ACC112 (cell line): ENCODE measurements at regions not wholly inside any gene's neighbourhood (a gene's known extent, or its start where the extent isn't known, plus 50 kb on each side); places are given as distances from the start of the nearest gene placed in this dataset.
"Not testable (repeated sequence)": the region's sequence is repeated elsewhere in the genome, so short reads cannot be mapped to it uniquely, and the experiment has no call there.

Experiments used
- H2AFZ ChIP-seq: fragments of 200-600 bp; sonication (generic); one replicate; pipeline ENCODE4 v1.6.0; 2017; ENCODE audit warnings: antibody characterized with exemption, low read length; ENCODE audit not compliant: unreplicated experiment
- H3K27ac ChIP-seq: fragments of 200-600 bp; sonication (generic); 2 replicates; pipeline ENCODE4 v1.5.1; 2014; ENCODE audit warnings: low read depth, mild to moderate bottlenecking, antibody characterized with exemption, low read length, moderate library complexity
- H3K27me3 ChIP-seq: fragments of 200-600 bp; sonication (generic); 2 replicates; pipeline ENCODE4 v1.6.1; 2014; ENCODE audit warnings: mild to moderate bottlenecking, antibody characterized with exemption, low read length, moderate library complexity, mixed read lengths; ENCODE audit not compliant: insufficient read depth
- H3K36me3 ChIP-seq: fragments of 200-600 bp; sonication (generic); 2 replicates; pipeline ENCODE4 v1.6.1; 2016; ENCODE audit warnings: mild to moderate bottlenecking, antibody characterized with exemption, low read length, moderate library complexity, mixed read lengths; ENCODE audit not compliant: insufficient read depth
- H3K4me1 ChIP-seq: fragments of 200-600 bp; sonication (generic); one replicate; pipeline ENCODE4 v1.6.1; 2016; ENCODE audit warnings: low read length, mixed read lengths; ENCODE audit not compliant: insufficient read depth, unreplicated experiment, control insufficient read depth
- H3K4me3 ChIP-seq: fragments of 200-600 bp; sonication (generic); 2 replicates; pipeline ENCODE4 v1.5.1; 2014; ENCODE audit warnings: mild to moderate bottlenecking, low read depth, low read length
- H3K79me2 ChIP-seq: fragments of 200-600 bp; sonication (generic); one replicate; pipeline ENCODE4 v1.6.0; 2016; ENCODE audit warnings: low read length; ENCODE audit not compliant: control insufficient read depth, unreplicated experiment, insufficient read depth

- Histone ChIP-seq H3K4me3 (no peak overlapping the region), H3K79me2 (no peaks in the 10 kb centered on the region), H3K27me3 (no peaks in the 10 kb centered on the region), H2AFZ (no peak overlapping the region), H3K4me1 (no peaks in the 10 kb centered on the region), H3K36me3 (no peaks in the 10 kb centered on the region), H3K27ac (no peak overlapping the region)
Measured at GRCh38 chr11:134591338-134591737, 179.3 kb upstream of the B3GAT1 start.

GRCh38 chr11:134589129-134589528 lies 177.1 kb upstream of the B3GAT1 start:
- no peak overlapping the region for H3K4me3 ChIP-seq
- H3K4me1 ChIP-seq = no peaks in the 10 kb centered on the region
- H3K79me2 ChIP-seq = no peaks in the 10 kb centered on the region
- no peak overlapping the region for H3K27ac ChIP-seq
- no peak overlapping the region for H2AFZ ChIP-seq
- no peaks in the 10 kb centered on the region for H3K27me3 ChIP-seq
- H3K36me3 ChIP-seq = no peaks in the 10 kb centered on the region

DNA sequence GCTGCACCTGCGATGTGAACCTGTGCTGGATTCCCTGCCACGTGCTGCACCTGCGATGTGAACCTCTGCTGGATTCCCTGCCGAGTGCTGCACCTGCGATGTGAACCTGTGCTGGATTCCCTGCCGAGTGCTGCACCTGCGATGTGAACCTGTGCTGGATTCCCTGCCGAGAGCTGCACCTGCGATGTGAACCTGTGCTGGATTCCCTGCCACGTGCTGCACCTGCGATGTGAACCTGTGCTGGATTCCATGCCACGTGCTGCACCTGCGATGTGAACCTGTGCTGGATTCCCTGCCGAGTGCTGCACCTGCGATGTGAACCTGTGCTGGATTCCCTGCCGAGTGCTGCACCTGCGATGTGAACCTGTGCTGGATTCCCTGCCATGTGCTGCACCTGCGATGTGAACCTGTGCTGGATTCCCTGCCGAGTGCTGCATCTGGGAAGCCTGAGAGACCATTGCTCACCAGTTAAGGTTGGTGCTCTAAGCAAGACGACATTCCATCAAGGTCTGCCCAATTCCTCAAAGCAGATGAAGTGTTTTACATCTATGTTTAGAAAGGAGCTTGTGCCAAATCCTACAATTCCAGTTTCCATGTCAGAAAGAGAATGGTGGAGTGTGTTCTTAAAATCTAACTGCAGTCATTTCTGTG lies 176.5 kb upstream of the B3GAT1 start:
- H2AFZ ChIP-seq, H3K4me1 ChIP-seq, H3K79me2 ChIP-seq, H3K4me3 ChIP-seq, H3K27ac ChIP-seq, H3K36me3 ChIP-seq, H3K27me3 ChIP-seq: not testable (repeated sequence)

GRCh38 chr11:134587345-134587744 lies 175.3 kb upstream of the B3GAT1 start:
- H3K79me2 ChIP-seq = no peaks in the 10 kb centered on the region
- no peaks in the 10 kb centered on the region for H3K36me3 ChIP-seq
- no peak overlapping the region for H2AFZ ChIP-seq
- H3K4me1 ChIP-seq = no peaks in the 10 kb centered on the region
- H3K4me3 ChIP-seq = no peak overlapping the region
- H3K27me3 ChIP-seq = no peaks in the 10 kb centered on the region
- no peak overlapping the region for H3K27ac ChIP-seq

- no peaks in the 10 kb centered on the region for H3K4me1 ChIP-seq
Measured at GRCh38 chr11:134586726-134587125, 174.7 kb upstream of the B3GAT1 start.

DNA sequence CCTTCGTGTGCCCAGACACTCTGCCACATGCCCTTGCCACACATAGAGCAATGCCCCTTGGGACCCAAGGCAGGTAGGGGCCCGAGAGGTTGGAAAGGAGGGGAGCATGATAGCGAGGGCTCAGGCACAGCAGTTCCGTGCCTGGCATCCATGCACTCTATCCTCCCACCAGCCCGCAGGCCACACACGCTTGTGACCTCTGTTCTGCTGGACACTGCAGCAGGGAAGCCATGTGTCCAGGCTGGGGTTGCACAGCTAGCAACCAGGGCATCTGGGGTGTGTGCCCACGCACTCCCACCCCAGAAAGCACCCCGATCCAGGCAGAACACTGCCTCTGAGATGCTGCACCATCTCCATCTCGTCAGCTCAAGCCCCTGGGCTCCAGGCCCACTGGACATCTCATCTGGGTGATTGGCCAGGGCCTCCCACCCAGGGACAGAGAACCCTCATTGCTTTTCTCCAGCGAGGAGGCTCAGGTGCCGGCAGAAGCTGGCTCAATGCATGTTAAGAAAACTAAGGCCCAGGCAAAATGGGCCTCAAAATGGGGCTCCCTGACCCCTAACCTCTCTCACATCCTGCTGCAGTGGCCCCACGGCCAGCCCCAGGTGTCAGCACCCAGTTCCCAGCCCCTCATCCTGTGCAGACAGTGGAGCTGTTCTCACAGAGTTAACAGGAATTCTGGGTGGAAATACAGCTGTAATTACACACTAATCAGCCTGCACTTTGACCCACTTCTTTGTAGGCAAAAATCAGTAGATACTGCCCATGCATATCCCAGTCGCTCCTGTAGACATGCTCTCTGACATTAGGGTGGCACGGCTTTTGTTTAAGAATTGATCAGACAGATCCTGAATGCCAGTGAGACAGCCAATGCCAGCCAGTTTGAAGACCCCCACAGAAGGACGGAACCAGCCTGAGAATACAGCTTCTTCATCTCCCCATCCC lies 173.9 kb upstream of the B3GAT1 start:
- no peak overlapping the region for H3K27ac ChIP-seq
- H3K79me2 ChIP-seq = no peaks in the 10 kb centered on the region
- no peak overlapping the region for H3K4me3 ChIP-seq
- no peak overlapping the region for H2AFZ ChIP-seq
- H3K27me3 ChIP-seq = no peaks in the 10 kb centered on the region
- no peaks in the 10 kb centered on the region for H3K36me3 ChIP-seq
- no peaks in the 10 kb centered on the region for H3K4me1 ChIP-seq

More at GRCh38 chr11:134586726-134587125, 174.7 kb upstream of the B3GAT1 start:
- Histone ChIP-seq H3K79me2 (no peaks in the 10 kb centered on the region), H3K27ac (no peak overlapping the region), H3K4me3 (no peak overlapping the region), H3K27me3 (no peaks in the 10 kb centered on the region), H2AFZ (no peak overlapping the region), H3K36me3 (no peaks in the 10 kb centered on the region)

GRCh38 chr11:134584706-134585445 lies 172.8 kb upstream of the B3GAT1 start:
- Histone ChIP-seq H3K27ac (no peak overlapping the region), H3K27me3 (no peaks in the 10 kb centered on the region), H3K79me2 (no peaks in the 10 kb centered on the region), H3K36me3 (no peaks in the 10 kb centered on the region), H3K4me1 (no peaks in the 10 kb centered on the region), H3K4me3 (no peak overlapping the region), H2AFZ (no peak overlapping the region)

- H3K27me3 ChIP-seq = no peaks in the 10 kb centered on the region
- no peaks in the 10 kb centered on the region for H3K36me3 ChIP-seq
- H2AFZ ChIP-seq = no peak overlapping the region
- no peak overlapping the region for H3K27ac ChIP-seq
- no peaks in the 10 kb centered on the region for H3K79me2 ChIP-seq
- H3K4me3 ChIP-seq = no peak overlapping the region
- H3K4me1 ChIP-seq = no peaks in the 10 kb centered on the region
Measured at GRCh38 chr11:134584001-134584561, 172.0 kb upstream of the B3GAT1 start.

DNA sequence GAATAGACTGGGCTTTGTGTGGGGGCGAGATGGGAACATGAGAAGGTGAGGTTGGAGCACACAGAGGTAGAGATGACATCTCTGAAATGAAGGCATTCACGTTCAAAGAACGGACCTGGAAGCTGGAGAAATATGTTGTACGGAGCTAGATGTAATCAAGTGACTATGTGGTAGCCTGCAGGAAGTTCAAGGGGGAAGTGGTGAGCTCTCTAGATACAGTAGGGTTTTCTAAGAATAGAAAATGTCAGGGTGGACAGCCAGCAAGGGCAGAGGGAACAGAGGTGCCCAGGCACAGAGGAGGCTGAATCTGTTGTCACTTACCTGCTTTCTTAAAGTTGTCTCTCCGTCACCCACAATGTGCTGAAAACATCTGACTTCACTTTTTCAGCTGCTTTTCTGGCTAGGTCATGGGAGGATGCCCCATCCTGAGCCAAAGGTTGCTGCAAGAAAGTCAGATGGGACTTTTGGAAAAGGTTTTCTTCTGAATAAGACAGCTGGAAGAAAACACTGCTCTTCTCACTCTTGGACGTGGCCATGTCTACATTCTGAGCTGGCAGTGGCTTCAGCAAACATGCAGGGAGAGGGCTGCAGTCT lies 171.5 kb upstream of the B3GAT1 start:
- H3K79me2 ChIP-seq = no peaks in the 10 kb centered on the region
- H3K36me3 ChIP-seq = no peaks in the 10 kb centered on the region
- no peak overlapping the region for H2AFZ ChIP-seq
- no peak overlapping the region for H3K27ac ChIP-seq
- H3K4me1 ChIP-seq = no peaks in the 10 kb centered on the region
- H3K4me3 ChIP-seq = no peak overlapping the region
- no peaks in the 10 kb centered on the region for H3K27me3 ChIP-seq

DNA sequence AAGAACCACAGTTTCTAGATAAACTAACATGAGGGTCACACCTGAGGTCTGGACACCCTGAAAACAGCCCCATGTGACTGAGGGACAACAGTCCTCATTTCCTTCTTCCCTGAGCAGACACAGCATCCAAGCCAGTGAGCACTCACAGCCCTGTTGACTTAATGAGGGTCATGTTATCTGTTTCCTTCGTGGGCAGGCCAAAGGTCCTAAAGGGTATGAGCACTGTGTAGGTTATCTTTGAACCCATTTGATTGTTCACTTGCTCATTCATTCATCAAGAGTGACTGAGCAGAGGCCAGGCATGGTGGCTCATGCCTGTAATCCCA lies 170.7 kb upstream of the B3GAT1 start:
- no peaks in the 10 kb centered on the region for H3K36me3 ChIP-seq
- H2AFZ ChIP-seq = no peak overlapping the region
- no peak overlapping the region for H3K4me3 ChIP-seq
- H3K4me1 ChIP-seq = no peaks in the 10 kb centered on the region
- no peaks in the 10 kb centered on the region for H3K27me3 ChIP-seq
- H3K79me2 ChIP-seq = no peaks in the 10 kb centered on the region
- H3K27ac ChIP-seq = no peak overlapping the region
